ENCODE measurements at regions not wholly inside any gene's neighbourhood (a gene's known extent, or its start where the extent isn't known, plus 50 kb on each side); places are given as distances from the start of the nearest gene placed in this dataset.
"Not testable (repeated sequence)": the region's sequence is repeated elsewhere in the genome, so short reads cannot be mapped to it uniquely, and the experiment has no call there.

GRCh38 chr1:96144636-96145035, 576.9 kb upstream of the PTBP2 start:
- H3K27ac ChIP-seq = no peak overlapping the region
- no peak for DNase-seq (ENCODE audit: low spot score)
- no peak for TF ChIP-seq CTCF (IDR thresholded peaks at IDR 0.05)
- H3K4me3 ChIP-seq = no peak overlapping the region

GRCh38 chr1:96145492-96145891, 576.1 kb upstream of the PTBP2 start:
- no peak for DNase-seq (ENCODE audit: low spot score)

GRCh38 chr1:96152957-96153356, 568.6 kb upstream of the PTBP2 start:
- H3K27ac ChIP-seq; DNase-seq (ENCODE audit: low spot score); H3K4me3 ChIP-seq: not testable (repeated sequence)

More at GRCh38 chr1:96145492-96145891, 576.1 kb upstream of the PTBP2 start:
- no peak overlapping the region for H3K27ac ChIP-seq
- no peak for TF ChIP-seq CTCF (IDR thresholded peaks at IDR 0.05)
- no peak overlapping the region for H3K4me3 ChIP-seq

- no peak for TF ChIP-seq CTCF (IDR thresholded peaks at IDR 0.05)
These were observed 564.5 kb upstream of the PTBP2 start for GRCh38 chr1:96157101-96157500.

GRCh38 chr1:96159379-96159778, 562.2 kb upstream of the PTBP2 start:
- no peak for TF ChIP-seq CTCF (IDR thresholded peaks at IDR 0.05)
- DNase-seq (ENCODE audit: low spot score) = no peak
- H3K4me3 ChIP-seq = no peak overlapping the region
- no peak overlapping the region for H3K27ac ChIP-seq

More at GRCh38 chr1:96157101-96157500, 564.5 kb upstream of the PTBP2 start:
- DNase-seq (ENCODE audit: low spot score) = no peak
- Histone ChIP-seq H3K4me3 (no peak overlapping the region), H3K27ac (no peak overlapping the region)

- no peak for TF ChIP-seq CTCF (IDR thresholded peaks at IDR 0.05)
- H3K4me3 ChIP-seq = no peak overlapping the region
- H3K27ac ChIP-seq = no peak overlapping the region
- no peak for DNase-seq (ENCODE audit: low spot score)
These were observed 557.5 kb upstream of the PTBP2 start for GRCh38 chr1:96164053-96164452.

GRCh38 chr1:96178053-96178452, 543.5 kb upstream of the PTBP2 start:
- no peak for TF ChIP-seq CTCF (IDR thresholded peaks at IDR 0.05)

GRCh38 chr1:96183485-96183884, 538.1 kb upstream of the PTBP2 start:
- Histone ChIP-seq H3K27ac (no peak overlapping the region), H3K4me3 (no peak overlapping the region)
- TF ChIP-seq CTCF (IDR thresholded peaks at IDR 0.05) = no peak
- DNase-seq (ENCODE audit: low spot score) = no peak

More at GRCh38 chr1:96178053-96178452, 543.5 kb upstream of the PTBP2 start:
- DNase-seq (ENCODE audit: low spot score) = no peak
- Histone ChIP-seq H3K4me3 (no peak overlapping the region), H3K27ac (no peak overlapping the region)
